Common myeloid progenitor, CD34-positive (primary cell): ENCODE measurements at regions not wholly inside any gene's neighbourhood (a gene's known extent, or its start where the extent isn't known, plus 50 kb on each side); places are given as distances from the start of the nearest gene placed in this dataset.

Experiments
- CTCF ChIA-PET: fragments of 350-600 bp; sonication (Branson Sonifier 250); formaldehyde crosslinking; loops from one replicate; lab custom pipeline; 2021; ENCODE audit warnings: antibody characterized with exemption; lab: Charles Lee
- POLR2A ChIA-PET: fragments of 350-600 bp; sonication (Branson Sonifier 250); formaldehyde crosslinking; loops from one replicate; lab custom pipeline; 2021; ENCODE audit warnings: antibody characterized with exemption; lab: Charles Lee
- DNase-seq, 3 donors: peaks; one replicate each; pipeline versions ENCODE4 v3.0.0 to v3.0.0-alpha.2; 2013
- H3K27ac ChIP-seq, 2 experiments: 1 replicate in 1 of 2; 2 replicates in 1 of 2; pipeline ENCODE4 v1.7.0; 2013; ENCODE audit warnings: inconsistent platforms in 2 of 2, low read length in 2 of 2, mild to moderate bottlenecking in 2 of 2, low read depth in 1 of 2, moderate library complexity in 1 of 2; ENCODE audit not compliant: severe bottlenecking in 2 of 2, insufficient read depth in 1 of 2, poor library complexity in 1 of 2
- H3K27me3 ChIP-seq, 5 experiments: replicated peaks in 2 of 5; 1 replicate in 3 of 5; 2 replicates in 2 of 5; pipeline versions ENCODE4 v1.6.1 to v1.7.0; 2013; ENCODE audit warnings: low read length in 4 of 5, mild to moderate bottlenecking in 2 of 5, moderate library complexity in 2 of 5, inconsistent platforms in 1 of 5; ENCODE audit not compliant: insufficient read depth in 5 of 5, control insufficient read depth in 4 of 5
- H3K36me3 ChIP-seq, 4 experiments: 1 replicate in 2 of 4; 2 replicates in 2 of 4; pipeline versions ENCODE4 v1.6.1 to v1.7.0; 2013; ENCODE audit warnings: low read length in 3 of 4, control low read depth in 1 of 4, mild to moderate bottlenecking in 1 of 4; ENCODE audit not compliant: control insufficient read depth in 4 of 4, insufficient read depth in 4 of 4
- H3K4me1 ChIP-seq, 4 experiments: 1 replicate in 3 of 4; 2 replicates in 1 of 4; pipeline versions ENCODE4 v1.6.1 to v1.7.1; 2013; ENCODE audit warnings: low read length in 3 of 4, mild to moderate bottlenecking in 3 of 4, control low read depth in 1 of 4, inconsistent platforms in 1 of 4, moderate library complexity in 1 of 4; ENCODE audit not compliant: control insufficient read depth in 4 of 4, insufficient read depth in 4 of 4; ENCODE audit errors: control extremely low read depth in 1 of 4
- H3K4me3 ChIP-seq, 7 experiments: 1 replicate in 4 of 7; 2 replicates in 3 of 7; pipeline versions ENCODE4 v1.5.1 to v1.7.0; 2013; ENCODE audit warnings: mild to moderate bottlenecking in 7 of 7, low read length in 6 of 7, moderate library complexity in 6 of 7, inconsistent platforms in 2 of 7, low read depth in 2 of 7, control low read depth in 1 of 7; ENCODE audit not compliant: insufficient read depth in 4 of 7, control insufficient read depth in 1 of 7; ENCODE audit errors: extremely low read depth in 1 of 7
- H3K9me3 ChIP-seq, 5 experiments: 1 replicate in 4 of 5; 2 replicates in 1 of 5; pipeline versions ENCODE4 v1.6.1 to v1.7.1; 2013; ENCODE audit warnings: low read length in 4 of 5, mild to moderate bottlenecking in 2 of 5, inconsistent platforms in 1 of 5, low read depth in 1 of 5, moderate library complexity in 1 of 5; ENCODE audit not compliant: control insufficient read depth in 4 of 5, insufficient read depth in 2 of 5; ENCODE audit errors: control extremely low read depth in 1 of 5
- WGBS: methylation state at CpG from one replicate; pipeline ENCODE4 v1.1.5; 2013; ENCODE audit not compliant: insufficient coverage; 5-methylcytosine and 5-hydroxymethylcytosine counted together

DNA sequence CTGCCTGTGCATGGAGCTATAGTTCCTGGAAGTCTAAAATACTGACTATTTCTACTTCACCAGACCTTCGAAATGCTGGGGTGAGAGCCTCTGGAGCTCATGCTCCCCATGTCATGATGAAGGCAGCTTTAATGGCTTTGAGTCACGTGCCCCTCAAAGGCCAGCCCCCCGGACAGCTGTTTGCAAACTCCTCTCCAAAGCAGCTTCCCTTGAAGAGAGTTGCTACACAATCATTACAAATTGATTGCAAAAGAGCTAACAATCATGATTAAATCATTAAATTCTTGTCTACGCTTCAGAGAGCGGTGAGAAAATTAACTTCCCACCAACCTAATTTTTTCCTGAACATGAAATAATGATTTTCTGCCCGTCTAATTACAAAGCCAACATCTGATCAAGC lies 134.8 kb upstream of the IRX6 start:
- POLR2A ChIA-PET: no interaction called here
- Histone ChIP-seq H3K9me3 (peaks cover 0 to 1% (median 0%) of the 10 kb centered on the region in 5 experiments), H3K4me1 (no peaks in the 10 kb centered on the region), H3K36me3 (no peaks in the 10 kb centered on the region), H3K27me3 (peaks cover 0 to 61% (median 11%) of the 10 kb centered on the region in 5 experiments), H3K4me3 (no peak overlapping the region), H3K27ac (no peak overlapping the region)
- CTCF ChIA-PET: interaction anchor here (0.6 kb wide), 1 partner anchor 234 kb away, joined by 3 read pairs; no protein-coding TSS in a partner anchor
- WGBS: 62% methylated on average over 3 of the region's 6 CpGs
- no peak for DNase-seq

DNA sequence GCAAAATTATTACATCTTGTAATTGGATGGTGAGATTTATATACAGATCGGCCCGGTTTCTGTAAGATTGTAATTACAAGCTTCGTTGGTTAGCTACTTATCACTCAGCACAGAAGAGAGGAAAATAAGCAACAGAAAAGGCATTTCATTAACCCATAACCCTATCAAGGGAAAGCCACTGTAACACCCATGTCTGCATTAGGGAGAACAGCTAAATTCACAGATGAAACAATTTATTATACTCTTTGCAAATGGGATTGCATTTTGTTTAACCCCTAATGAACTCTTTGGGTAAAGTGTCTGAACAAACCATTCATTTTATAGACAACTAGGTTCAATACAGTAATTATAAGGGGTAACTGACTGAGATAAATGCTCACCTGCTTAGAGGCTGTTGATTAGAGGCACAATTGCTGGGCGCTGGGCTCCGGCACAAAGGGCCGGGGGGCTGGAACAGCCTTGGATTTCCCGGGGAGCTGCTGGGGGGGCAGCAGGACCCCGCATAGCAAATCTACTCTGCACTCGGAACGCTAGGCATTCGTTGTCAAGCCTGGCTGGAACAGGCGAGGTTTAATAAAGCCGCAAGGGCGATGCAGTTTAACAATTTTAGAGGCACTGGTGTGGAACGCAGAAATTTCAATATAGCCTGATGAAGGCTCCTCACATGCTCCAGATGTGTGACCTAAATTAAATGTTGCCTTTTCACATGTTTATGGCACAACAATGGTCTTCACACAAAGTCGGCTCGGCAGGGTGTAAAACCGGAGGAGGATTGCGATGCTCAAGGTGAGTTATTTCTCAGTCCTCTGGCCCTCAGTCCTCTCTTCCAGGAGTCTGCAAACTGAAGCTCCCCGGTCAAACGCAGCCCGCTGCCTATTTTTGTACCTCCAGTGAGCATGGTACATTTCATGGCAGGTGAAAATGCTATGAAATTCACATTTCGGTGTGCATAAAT lies 134.0 kb upstream of the IRX6 start:
- CTCF ChIA-PET: no interaction called here
- WGBS: 35% methylated on average over 17 of the region's 23 CpGs
- no peak overlapping the region for H3K27ac ChIP-seq
- H3K27me3 ChIP-seq: peaks cover 0 to 58% (median 11%) of the 10 kb centered on the region in 5 experiments
- H3K4me1 ChIP-seq: no peaks in the 10 kb centered on the region
- no peaks in the 10 kb centered on the region for H3K36me3 ChIP-seq
- POLR2A ChIA-PET: interaction anchor here (0.7 kb wide), 1 partner anchor 582 kb away, joined by 5 read pairs; no protein-coding TSS in a partner anchor
- DNase-seq: no peak
- H3K9me3 ChIP-seq: peaks cover 0 to 1% (median 0%) of the 10 kb centered on the region in 5 experiments
- no peak overlapping the region for H3K4me3 ChIP-seq

DNA sequence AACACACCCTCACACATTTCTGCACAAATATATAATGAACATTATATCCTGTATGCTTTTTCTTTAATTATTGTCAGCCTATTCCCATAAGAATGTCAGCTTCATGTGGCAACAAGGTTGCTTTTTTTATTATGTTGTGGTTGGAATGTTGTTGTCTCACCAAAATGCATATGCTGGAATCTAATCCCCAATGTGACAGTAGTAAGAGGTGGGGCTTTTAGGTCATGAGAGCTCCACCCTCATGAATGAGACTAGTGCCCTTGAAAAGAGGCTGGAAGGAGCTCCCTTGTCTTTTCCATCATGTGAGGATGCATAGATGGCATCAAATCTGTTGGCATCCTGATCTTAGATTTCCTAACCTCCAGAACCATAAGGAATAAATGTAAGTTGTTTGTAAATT lies 131.3 kb upstream of the IRX6 start:
- ChIA-PET CTCF (no interaction called here), POLR2A (interaction anchor here (0.6 kb wide), 1 partner anchor 287 kb away, joined by 3 read pairs; no protein-coding TSS in a partner anchor)

DNA sequence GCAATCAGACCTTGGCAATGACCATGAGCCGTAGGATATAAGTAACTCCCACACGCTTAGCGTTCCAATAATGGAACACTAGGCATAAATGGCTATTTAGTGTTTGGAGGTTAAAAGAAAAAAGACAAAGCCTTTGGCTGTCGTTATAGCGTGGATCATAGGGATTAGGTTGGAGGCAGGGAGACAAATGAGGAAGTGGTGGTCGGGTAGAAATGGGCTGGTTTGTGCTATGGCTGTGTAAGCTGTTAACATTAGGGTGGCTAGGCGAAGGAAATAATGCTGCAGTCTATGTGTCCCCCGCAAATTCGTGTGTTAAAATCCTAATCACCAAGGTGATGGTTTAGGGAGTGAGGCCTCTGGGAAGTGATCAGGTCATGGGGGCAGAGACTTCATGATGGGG lies 120.4 kb upstream of the IRX6 start:
- WGBS: 76% methylated on average over 8 of the region's 9 CpGs
- ChIA-PET POLR2A (no interaction called here), CTCF (no interaction called here)
- peaks cover 0 to 2% (median 0%) of the 10 kb centered on the region in 5 experiments for H3K9me3 ChIP-seq
- no peak overlapping the region for H3K4me3 ChIP-seq
- H3K27me3 ChIP-seq: no peaks in the 10 kb centered on the region
- no peak overlapping the region for H3K27ac ChIP-seq
- no peaks in the 10 kb centered on the region for H3K36me3 ChIP-seq
- DNase-seq: peak in 2 of 3 donors; percentile 2 to 13
- H3K4me1 ChIP-seq: peaks cover 0 to 1% (median 0%) of the 10 kb centered on the region in 4 experiments

More for the DNA sequence above, 131.3 kb upstream of the IRX6 start:
- H3K4me1 ChIP-seq: no peaks in the 10 kb centered on the region
- no peak overlapping the region for H3K4me3 ChIP-seq
- H3K27ac ChIP-seq: no peak overlapping the region
- H3K27me3 ChIP-seq: peaks cover 0 to 38% (median 11%) of the 10 kb centered on the region in 5 experiments
- H3K9me3 ChIP-seq: peaks cover 0 to 1% (median 0%) of the 10 kb centered on the region in 5 experiments
- no peaks in the 10 kb centered on the region for H3K36me3 ChIP-seq
- DNase-seq: no peak

DNA sequence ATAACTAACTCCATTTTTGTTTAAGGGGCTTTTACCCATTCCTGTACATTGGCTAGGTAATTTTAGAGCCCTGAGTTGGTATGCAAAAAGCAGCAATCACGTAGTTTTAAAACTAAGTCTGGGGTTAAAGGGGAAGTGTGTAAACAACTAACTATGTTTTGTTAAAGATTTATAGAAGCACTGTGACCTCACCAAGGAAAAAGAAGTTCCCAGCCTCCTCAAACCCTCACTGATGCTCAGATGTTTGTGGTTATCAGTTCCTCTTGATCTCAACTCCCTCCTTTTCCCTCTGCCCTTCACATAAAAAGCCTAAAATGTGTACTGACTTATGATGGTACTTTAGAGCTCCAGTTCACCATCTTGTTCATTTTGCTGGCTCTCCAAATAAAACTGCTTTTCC lies 119.9 kb upstream of the IRX6 start:
- Histone ChIP-seq H3K36me3 (no peaks in the 10 kb centered on the region), H3K27ac (no peak overlapping the region), H3K4me3 (no peak overlapping the region), H3K27me3 (no peaks in the 10 kb centered on the region), H3K9me3 (peaks cover 0 to under 1% (median 0%) of the 10 kb centered on the region in 5 experiments), H3K4me1 (peaks cover 0 to 1% (median 0%) of the 10 kb centered on the region in 4 experiments)
- CTCF ChIA-PET: no interaction called here
- POLR2A ChIA-PET: no interaction called here
- peak in 1 of 3 donors; percentile 10 for DNase-seq
- WGBS: no CpG with 5 or more reads among the region's 1 CpG

DNA sequence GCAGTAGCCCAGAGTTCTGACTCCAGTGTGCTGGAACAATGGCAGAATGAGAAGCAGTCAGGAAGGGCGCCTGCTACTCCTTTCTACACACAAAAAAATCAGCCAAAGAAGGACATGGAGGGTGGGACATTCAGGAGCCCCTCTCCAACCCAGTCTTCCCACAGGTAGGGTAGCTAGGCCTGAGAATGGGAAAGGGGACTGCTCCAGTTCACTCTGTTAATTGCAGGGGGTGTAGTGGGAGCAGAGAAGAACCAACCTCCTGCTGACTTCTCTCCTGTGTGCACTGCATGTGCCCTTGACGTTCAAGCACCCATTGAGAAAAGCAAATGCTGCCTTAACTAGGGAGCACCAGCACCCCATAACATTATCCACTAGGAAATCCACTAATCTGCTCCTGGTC lies 119.1 kb upstream of the IRX6 start:
- Histone ChIP-seq H3K9me3 (no peaks in the 10 kb centered on the region), H3K27me3 (no peaks in the 10 kb centered on the region), H3K4me1 (peaks cover 0 to 1% (median 0%) of the 10 kb centered on the region in 4 experiments), H3K4me3 (no peak overlapping the region), H3K27ac (no peak overlapping the region), H3K36me3 (no peaks in the 10 kb centered on the region)
- no peak for DNase-seq
- CTCF ChIA-PET: no interaction called here
- no CpG with 5 or more reads among the region's 2 CpGs for WGBS
- POLR2A ChIA-PET: no interaction called here
